ENCODE measurements at regions not wholly inside any gene's neighbourhood (a gene's known extent, or its start where the extent isn't known, plus 50 kb on each side); places are given as distances from the start of the nearest gene placed in this dataset.

DNA sequence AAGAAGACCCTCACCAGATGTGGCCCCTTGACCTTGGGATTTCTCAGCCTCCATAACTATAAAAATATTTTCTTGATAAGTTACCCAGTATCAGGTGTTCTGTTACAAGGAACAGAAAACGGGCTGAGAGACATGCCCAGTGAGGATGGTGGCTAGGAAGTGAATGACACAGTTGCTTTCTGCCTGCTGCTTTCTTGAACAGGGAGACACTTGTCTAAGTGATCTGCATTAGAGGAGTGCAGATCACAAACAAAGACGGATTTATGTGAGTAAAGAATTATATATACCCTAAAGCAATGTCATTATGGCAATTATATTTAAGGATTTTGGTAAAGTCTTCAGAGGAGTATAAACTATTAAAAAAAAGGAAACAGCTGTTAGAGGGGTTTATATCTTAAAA lies 169.2 kb upstream of the AHR start:
- Histone ChIP-seq H3K36me3 (no peaks in the 10 kb centered on the region), H3K4me3 (no peak overlapping the region), H3K27me3 (no peaks in the 10 kb centered on the region), H3K27ac (no peak overlapping the region), H3K4me1 (no peaks in the 10 kb centered on the region), H3K9me3 (no peaks in the 10 kb centered on the region)
- no peak for DNase-seq (ENCODE audit: extremely low spot score in 2 of 2)
- no peak for TF ChIP-seq POLR2AphosphoS5 (IDR thresholded peaks at IDR 0.05; ENCODE audit: insufficient read depth in 1 of 2, low read depth in 1 of 2)
- TF ChIP-seq, protein P1, sequence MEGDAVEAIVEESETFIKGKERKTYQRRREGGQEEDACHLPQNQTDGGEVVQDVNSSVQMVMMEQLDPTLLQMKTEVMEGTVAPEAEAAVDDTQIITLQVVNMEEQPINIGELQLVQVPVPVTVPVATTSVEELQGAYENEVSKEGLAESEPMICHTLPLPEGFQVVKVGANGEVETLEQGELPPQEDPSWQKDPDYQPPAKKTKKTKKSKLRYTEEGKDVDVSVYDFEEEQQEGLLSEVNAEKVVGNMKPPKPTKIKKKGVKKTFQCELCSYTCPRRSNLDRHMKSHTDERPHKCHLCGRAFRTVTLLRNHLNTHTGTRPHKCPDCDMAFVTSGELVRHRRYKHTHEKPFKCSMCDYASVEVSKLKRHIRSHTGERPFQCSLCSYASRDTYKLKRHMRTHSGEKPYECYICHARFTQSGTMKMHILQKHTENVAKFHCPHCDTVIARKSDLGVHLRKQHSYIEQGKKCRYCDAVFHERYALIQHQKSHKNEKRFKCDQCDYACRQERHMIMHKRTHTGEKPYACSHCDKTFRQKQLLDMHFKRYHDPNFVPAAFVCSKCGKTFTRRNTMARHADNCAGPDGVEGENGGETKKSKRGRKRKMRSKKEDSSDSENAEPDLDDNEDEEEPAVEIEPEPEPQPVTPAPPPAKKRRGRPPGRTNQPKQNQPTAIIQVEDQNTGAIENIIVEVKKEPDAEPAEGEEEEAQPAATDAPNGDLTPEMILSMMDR (IDR thresholded peaks at IDR 0.05): no peak
- TF ChIP-seq POLR2A (IDR thresholded peaks at IDR 0.05): no peak
- intact Hi-C loops (cut with DNase I): no loop called here

DNA sequence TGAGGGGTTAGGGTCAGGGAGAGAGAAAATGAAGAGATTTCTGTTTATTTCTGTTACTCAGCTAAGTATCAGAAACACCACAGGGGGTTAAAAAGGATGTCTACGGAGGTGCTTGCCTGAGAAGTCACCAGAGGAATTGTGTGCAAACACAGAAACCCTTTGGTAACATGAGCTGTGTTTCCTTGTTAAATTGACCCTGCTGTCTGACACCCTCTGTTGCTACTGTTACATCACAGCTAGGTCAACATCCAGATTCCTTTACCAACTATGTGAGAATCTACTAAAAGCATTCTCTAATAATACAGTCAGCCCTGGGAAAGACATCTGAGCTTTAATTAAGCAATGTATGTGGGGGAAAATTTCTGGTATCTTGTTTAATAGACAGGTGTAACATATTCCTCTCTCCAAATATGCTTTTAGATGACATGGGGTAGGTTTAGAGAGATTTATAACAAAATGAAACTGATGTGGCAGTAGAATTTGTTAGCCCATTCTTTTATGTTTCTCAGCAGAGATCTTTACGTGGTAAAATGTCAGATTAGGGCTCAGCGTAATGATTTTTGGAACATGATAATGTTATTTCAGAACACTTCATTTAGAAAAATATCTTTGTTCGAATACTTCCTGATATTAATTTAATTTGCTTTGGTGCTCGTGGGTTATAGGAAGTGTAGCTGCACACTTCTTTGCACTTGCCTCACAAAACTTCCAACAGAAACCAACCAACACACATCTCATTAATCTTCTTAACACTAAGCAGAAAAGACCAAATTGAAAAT lies 168.0 kb upstream of the AHR start:
- intact Hi-C loops (cut with DNase I): no loop called here
- no peak for DNase-seq (ENCODE audit: extremely low spot score in 2 of 2)
- peak overlapping the region in 1 of 2 donors; percentile 8 for H3K4me3 ChIP-seq
- no peaks in the 10 kb centered on the region for H3K36me3 ChIP-seq
- no peaks in the 10 kb centered on the region for H3K27me3 ChIP-seq
- H3K9me3 ChIP-seq: no peaks in the 10 kb centered on the region
- no peak overlapping the region for H3K27ac ChIP-seq
- H3K4me1 ChIP-seq: no peaks in the 10 kb centered on the region
- TF ChIP-seq POLR2AphosphoS5 (IDR thresholded peaks at IDR 0.05; ENCODE audit: insufficient read depth in 1 of 2, low read depth in 1 of 2) (no peak), POLR2A (IDR thresholded peaks at IDR 0.05) (no peak)
- TF ChIP-seq, protein P1 (IDR thresholded peaks at IDR 0.05): no peak

DNA sequence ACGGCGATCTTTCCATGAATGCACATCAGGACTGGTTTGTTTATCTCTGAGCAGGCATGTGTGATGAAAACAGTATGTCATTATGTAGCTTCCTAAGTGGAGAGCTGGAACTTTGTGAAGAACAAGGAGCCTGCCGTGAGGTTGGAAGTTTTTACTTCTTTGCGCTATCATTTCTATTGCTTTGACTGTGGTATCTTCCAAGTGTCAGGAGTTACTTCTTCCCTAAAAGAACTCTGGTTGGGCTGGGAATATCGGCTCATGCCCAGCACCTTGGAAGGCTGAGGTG lies 167.4 kb upstream of the AHR start:
- H3K36me3 ChIP-seq: no peaks in the 10 kb centered on the region
- intact Hi-C loops (cut with DNase I): no loop called here
- H3K9me3 ChIP-seq: no peaks in the 10 kb centered on the region
- no peaks in the 10 kb centered on the region for H3K27me3 ChIP-seq
- DNase-seq (ENCODE audit: extremely low spot score in 2 of 2): no peak
- no peak overlapping the region for H3K27ac ChIP-seq
- no peaks in the 10 kb centered on the region for H3K4me1 ChIP-seq
- no peak for TF ChIP-seq POLR2AphosphoS5 (IDR thresholded peaks at IDR 0.05; ENCODE audit: insufficient read depth in 1 of 2, low read depth in 1 of 2)
- TF ChIP-seq, protein P1 (IDR thresholded peaks at IDR 0.05): no peak
- no peak for TF ChIP-seq POLR2A (IDR thresholded peaks at IDR 0.05)
- peak overlapping the region in 1 of 2 donors; percentile 8 for H3K4me3 ChIP-seq

DNA sequence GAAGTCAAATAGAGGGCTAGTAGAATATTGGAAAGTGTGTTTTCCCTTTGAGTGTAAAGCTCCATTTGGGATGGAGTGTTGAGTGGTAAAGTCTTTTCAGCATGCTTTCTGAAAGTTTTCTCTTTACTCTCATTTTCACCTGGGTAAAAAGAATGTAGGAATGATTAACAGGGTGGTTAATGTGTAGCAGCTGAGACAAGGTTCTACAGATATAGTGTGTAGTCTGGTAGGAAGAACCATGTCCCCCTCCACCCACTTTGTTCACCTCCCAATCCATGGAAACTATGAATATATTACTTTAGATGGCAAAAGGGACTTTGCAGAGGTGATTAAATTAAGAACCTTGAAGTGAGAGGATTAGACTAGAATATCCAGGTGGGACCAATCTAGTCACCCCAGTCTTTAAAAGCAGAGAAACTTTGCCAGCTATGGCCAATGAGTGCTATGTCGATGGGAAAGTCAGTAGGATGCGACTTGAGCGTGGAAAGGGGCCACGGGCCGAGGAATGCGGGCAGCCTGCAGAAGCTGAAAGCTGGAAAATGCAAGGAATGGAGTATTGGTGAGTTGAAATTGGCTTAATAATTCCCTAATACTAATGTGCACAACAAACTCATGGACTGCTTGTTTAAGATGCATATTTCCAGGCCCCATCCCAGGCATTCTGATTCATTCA lies 166.3 kb upstream of the AHR start:
- intact Hi-C loops (cut with DNase I): no loop called here
- no peak for TF ChIP-seq POLR2A (IDR thresholded peaks at IDR 0.05)
- TF ChIP-seq, protein P1 (IDR thresholded peaks at IDR 0.05): no peak
- TF ChIP-seq POLR2AphosphoS5 (IDR thresholded peaks at IDR 0.05; ENCODE audit: insufficient read depth in 1 of 2, low read depth in 1 of 2): no peak
- no peak for DNase-seq (ENCODE audit: extremely low spot score in 2 of 2)
- H3K4me3 ChIP-seq: no peak overlapping the region
- no peak overlapping the region for H3K27ac ChIP-seq
- H3K4me1 ChIP-seq: no peaks in the 10 kb centered on the region
- no peaks in the 10 kb centered on the region for H3K27me3 ChIP-seq
- no peaks in the 10 kb centered on the region for H3K9me3 ChIP-seq
- no peaks in the 10 kb centered on the region for H3K36me3 ChIP-seq

DNA sequence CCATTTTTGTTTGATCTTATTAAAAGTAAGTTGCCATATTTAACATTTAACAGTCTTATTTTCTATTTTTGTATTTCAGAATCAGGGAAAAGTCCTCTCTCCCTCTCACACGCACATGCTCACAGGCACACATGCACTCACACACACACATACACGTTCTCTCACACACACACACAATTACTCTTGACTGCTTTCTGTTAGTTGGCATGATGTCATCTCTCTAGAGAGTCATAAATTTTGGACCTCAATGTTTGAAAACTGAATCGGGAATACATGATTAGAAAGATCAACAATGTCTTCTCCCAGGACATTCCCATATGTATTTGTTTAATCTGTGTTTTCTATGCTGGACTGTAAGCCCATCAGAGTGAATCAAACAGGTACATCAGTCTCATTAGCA lies 165.7 kb upstream of the AHR start:
- no peak for DNase-seq (ENCODE audit: extremely low spot score in 2 of 2)
- no peaks in the 10 kb centered on the region for H3K9me3 ChIP-seq
- TF ChIP-seq POLR2AphosphoS5 (IDR thresholded peaks at IDR 0.05; ENCODE audit: insufficient read depth in 1 of 2, low read depth in 1 of 2) (no peak), POLR2A (IDR thresholded peaks at IDR 0.05) (no peak)
- TF ChIP-seq, protein P1 (IDR thresholded peaks at IDR 0.05): no peak
- H3K4me1 ChIP-seq: no peaks in the 10 kb centered on the region
- no peaks in the 10 kb centered on the region for H3K27me3 ChIP-seq
- no peak overlapping the region for H3K4me3 ChIP-seq
- intact Hi-C loops (cut with DNase I): no loop called here
- H3K27ac ChIP-seq: no peak overlapping the region
- H3K36me3 ChIP-seq: no peaks in the 10 kb centered on the region

Data from vagina (tissue), 2 donors.